ENCODE measurements at regions not wholly inside any gene's neighbourhood (a gene's known extent, or its start where the extent isn't known, plus 50 kb on each side); places are given as distances from the start of the nearest gene placed in this dataset.

DNA sequence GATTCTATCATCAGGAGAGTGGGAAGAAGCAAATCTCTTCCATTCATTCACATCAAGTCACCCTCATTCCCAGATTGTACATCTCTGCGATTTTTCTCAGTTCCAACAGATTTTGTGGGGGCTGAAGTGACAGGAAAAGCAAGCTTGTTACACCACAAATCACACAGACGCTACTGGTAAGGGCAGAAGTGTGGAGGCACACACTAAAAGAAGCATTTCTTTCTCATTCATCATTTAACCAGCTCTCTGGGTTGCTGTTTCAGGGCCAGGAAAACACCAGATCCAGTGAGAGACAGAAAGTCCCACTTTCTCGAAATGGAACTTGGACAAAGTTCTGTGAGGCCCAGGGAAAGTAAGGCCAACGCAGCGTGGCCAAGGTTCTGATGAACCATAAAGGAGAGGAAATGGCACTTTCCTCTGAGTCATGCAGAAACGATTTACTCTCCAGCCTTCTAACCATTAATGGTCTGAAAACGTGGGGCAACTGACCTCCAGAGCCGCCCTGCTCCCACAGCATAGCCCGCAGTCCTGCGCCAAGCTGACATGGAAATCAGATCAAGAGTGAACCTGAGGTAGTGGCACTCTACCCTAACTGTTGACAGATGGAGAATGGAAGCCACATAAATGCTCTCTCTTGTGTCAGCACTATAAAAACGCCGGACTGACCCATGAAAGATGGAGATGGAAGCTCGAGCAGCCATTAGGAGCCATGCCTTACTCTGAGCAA is 191.0 kb downstream of the C1D start:
- no peak for DNase-seq (ENCODE audit: low spot score)

DNA sequence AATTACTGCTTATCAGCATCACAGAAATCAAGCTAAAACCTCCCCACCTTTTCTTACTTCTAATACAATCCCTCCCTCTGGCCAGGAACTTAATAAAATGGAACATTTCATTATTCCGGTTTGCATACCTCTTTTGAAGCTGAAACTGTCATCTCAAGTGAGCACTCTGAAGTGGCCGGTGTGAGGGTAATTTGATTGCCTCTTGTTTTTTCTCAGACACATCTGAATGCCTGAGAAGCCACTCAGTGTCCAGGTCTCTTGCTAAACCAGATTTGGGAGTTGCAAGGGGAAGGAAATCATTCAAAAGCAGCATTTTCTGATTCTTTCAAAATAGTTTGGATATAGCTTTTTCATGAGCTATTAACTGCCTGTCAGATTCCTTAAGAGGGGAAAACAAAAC is 190.3 kb downstream of the C1D start:
- DNase-seq (ENCODE audit: low spot score) = no peak

DNA sequence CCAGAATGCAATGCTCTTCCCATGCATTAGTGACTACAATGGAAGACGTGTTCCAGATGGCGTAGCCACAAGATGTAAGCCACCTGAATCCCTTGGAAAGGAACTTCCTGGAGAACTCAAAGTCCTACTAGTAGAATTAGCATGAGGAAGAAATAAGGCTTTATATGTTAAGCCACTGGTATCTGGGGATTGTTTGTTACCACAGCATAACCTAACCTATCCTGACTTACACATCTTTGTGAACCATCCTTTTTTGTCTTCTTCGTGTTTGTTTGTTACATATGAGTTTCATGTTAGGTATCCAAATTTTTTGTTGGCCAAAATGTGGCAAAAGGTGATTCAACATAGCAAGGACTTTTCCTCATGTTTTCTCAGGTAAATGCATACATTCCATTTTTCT is 188.9 kb downstream of the C1D start:
- DNase-seq (ENCODE audit: low spot score) = no peak

DNA sequence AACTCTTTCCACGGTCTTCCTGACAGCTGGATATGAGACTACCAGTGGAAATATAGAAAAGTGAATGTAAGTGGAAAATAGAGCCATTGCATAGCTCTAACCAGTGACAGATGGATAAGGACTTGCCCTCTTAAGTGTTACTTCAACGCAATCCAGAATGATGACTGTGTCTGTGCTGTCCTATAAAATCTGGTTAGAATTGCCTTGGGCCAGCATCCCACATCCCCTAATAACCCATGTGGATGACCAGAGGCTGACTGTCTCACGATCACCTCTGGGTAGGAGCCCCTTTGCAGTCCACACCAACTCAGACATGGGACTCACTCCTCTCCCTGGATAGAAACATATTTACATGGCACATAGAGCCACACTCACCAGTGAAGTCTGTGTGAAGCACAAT is 186.6 kb downstream of the C1D start:
- no peak for DNase-seq (ENCODE audit: low spot score)

DNA sequence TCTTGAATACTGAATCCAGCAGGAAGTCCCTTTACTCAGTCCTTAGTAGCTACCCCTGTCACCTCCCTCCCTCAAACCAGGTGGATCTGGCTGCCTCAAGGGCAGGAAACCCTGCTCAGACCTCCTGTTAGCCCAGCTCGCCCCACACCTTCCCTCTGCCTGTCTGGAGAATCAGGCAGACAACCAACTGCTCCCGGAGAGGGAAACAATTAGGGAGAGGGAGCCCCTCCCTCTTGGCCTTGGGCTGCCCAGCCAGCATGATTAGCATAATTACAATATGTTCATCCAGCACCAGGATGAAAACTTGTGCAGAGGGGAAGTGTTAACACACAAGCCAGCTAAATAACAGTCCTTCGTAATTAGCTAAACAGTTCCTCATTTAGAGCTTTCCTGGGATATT is 185.5 kb downstream of the C1D start:
- no peak for DNase-seq (ENCODE audit: low spot score)

DNA sequence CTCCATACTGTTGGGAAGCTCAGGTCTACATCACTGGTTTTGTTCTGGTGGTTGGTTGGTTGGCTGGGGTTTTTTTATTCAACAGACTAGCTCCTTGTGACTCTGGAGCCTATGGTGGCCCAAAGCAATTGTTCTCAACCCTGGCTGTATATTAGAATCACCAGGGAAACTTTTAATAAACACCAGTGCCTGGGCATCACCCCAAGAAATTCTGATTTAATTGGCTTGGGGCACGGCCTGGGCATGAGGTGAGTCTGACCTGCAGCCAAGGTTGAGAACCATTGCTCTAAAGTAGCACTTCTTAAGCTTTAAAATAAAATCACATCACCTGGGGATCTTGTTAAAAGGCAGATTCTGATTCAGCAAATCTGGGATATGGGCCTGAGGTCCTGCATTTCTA is 184.1 kb downstream of the C1D start:
- no peak for DNase-seq (ENCODE audit: low spot score)

DNA sequence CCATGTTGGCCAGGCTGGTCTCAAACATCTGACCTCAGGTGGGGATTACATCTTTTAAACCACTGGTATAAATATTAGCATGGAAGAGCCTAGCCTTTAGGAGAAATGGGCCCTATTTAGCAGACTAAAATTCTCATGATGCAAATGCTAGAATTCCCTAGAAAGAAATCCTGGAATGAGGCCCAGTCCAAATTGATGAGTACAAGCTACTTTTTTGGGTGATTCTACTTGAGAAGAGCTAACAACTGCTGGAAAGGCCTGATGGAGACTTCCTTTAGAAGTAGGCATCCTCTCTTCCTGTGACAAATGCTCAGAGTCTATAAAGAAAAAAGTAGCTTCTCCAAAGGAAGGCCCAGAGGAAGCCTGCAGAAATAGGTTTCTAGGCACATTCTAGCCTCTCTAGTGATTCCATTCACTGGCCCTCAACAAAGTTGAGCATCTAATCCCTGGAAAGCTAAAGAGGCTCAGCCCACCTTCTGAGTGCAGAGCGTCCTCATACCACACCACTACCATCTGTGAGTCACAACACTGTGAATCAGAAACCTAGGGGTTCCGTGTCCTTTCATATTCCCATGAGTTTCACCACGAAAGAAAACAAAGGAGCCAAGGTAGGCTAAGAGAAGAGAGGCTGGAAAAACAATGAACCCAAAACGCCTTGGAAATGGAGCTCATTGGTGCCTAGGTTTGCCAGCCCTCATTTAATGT is 183.1 kb downstream of the C1D start:
- no peak for DNase-seq (ENCODE audit: low spot score)

DNA sequence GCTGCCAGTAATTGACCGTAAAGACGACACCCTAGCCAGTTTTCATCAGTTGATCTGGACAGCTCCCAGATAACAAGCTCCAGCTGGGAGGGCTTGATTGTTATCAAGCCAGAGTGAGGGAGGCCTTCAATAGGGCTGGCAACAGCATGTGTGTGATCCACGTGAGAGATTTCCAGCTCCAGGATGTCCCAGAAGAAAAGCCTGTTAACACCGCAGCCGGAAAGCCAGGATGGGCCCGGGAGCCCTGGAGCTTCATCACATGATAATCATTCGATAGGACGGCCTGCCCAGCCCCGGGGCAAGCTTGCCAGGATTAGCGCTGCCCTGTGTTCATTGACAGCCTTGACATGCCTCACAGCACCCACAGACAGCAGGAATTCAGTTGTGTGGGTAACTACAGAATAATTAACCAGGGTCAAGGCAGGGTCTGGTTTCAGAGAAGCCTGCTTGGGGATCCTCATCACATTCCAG is 182.5 kb downstream of the C1D start:
- DNase-seq (ENCODE audit: low spot score) = peak; percentile 14

DNA sequence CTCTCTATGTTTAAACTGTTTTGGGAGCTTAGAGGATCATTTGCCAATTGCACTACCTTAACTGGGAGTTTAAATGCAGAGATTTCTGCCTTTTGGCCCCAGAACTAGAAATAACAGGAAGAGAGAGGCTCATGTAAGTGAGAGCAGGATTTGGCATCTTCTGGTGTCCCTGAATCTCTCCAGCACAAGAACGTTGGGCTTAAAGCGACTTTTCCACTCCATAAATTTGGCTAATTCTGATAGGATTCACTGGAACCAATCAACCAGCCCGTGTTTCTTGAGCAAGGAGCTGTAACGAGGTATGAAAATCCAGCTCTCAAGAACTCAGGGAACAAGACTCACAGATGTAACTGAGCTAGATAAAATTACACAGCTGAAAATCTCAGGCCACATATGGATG is 181.0 kb downstream of the C1D start:
- no peak for DNase-seq (ENCODE audit: low spot score)

DNA sequence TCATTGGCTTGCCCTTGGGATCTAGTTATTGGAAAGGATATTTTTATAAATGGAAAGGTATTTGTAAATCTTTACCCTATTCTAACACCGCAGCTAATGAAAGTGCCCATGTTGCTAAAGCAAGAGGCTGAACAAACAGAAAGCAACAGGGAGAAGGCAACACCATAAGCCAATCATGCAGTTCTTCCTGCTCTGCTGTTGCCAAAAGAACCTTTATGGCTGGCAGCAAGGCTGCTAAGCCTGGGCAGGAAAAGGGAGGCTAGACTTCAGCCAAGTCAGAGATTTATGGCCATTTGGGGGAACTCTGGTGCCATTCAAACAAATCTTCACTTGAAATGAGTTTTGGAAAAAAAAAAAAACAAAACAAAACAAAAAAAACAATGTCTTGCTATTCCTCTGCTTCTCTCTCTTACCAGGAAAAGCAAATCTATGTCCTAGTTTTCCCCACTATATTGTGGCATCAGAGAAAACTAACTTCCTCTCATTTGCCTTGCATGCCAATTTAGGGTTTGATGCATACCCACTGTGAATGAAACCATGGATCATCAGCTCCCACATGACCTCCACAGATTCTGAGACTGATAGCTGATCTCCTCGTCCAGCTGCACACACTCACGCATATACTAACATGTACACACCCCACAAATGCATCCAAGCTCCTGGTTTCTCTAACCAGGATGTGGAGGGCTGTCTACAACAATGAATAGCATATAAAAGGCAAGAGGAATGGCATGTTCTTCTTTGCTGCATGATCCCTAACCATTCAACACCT is 179.3 kb downstream of the C1D start:
- no peak for DNase-seq (ENCODE audit: low spot score)

DNA sequence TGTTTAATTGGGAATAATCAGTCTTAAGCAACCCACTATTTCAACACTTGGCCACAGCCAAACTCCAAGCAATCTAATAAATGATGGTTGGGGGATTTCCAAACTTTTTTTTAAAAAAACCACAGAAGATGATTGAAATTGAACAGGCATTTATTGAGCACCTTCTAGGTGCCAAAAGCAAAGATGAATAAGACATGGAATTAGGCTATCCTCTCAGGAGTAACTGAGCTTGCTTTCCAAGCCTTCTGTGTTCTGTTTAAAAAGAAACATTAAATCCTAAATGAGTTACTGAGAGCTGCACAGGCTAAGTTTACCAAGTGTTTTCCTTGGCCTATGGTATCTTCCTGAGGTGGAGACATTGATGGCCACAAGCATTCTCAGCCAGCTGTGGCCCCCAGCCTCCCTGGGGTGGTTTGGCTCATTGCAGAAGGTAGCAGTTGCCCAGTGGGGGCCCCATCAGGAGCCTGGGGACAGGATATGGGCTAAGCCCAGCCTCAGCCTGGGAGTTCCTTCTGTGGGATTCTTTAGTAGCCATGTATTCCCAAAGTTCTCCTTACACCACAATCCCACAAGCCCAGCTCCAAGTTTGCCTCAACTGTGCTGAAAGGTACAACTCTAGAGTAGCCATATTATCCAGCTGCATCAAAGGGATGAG is 174.3 kb downstream of the C1D start:
- no peak for DNase-seq (ENCODE audit: low spot score)

DNA sequence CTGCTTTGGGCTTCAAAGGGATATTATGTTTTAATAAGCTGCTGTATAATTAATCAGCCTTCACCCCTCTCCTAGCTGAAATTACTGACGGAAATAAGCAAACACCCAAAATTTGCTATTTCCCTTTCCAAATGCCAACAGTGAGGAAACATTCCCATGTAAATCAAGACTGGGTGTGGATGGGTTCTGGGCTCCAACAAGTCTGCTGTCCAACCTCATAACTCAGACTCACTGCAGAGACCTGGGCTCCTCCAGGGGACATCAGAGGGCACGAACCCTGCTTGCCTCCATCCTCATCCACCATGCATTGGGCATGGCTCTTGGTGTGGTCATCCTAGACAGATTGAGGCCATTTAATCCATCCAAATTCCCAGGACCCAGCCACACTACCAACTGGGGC is 173.7 kb downstream of the C1D start:
- no peak for DNase-seq (ENCODE audit: low spot score)

DNA sequence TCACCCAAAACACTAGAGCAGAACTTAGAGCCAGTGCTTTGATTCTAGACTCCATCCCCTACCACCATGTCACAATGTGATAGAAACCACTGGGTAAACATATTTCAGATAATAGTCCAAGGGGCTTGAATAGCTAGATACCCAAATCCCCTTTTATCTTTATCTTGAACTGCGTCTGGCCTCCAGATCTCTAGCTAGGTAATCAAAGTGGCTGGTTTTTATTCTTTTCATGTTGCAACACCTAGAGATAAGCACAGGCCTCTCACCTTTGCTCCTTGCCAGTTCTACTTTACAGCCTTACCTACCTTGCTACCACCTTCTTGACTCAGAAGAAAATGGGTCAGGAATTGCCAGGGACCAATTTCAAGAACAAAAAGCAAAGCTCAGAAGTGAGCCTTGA is 171.2 kb downstream of the C1D start:
- no peak for DNase-seq (ENCODE audit: low spot score)

DNA sequence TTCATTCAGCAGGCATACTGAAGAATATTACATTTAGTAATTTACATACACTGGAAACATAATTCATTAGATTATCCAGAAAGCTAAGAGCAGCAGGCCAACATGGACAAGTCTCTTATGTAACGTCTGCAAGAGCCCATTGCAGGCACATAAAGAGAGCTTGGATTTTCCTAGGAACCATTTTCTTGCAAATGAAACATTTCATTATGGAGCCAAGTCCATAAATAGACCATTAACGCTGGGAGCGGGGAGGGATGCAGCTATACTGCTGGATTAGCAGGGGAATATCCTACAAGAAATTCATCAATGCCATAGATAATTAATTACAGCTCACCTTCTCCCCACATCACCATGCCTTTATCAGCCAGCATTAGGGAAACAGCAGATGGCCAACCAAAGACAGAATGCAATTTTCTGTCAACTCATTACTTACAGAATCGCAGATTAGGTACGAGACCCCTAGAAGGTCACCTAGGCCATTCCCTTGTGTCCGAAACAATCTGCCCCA is 170.4 kb downstream of the C1D start:
- no peak for DNase-seq (ENCODE audit: low spot score)

DNA sequence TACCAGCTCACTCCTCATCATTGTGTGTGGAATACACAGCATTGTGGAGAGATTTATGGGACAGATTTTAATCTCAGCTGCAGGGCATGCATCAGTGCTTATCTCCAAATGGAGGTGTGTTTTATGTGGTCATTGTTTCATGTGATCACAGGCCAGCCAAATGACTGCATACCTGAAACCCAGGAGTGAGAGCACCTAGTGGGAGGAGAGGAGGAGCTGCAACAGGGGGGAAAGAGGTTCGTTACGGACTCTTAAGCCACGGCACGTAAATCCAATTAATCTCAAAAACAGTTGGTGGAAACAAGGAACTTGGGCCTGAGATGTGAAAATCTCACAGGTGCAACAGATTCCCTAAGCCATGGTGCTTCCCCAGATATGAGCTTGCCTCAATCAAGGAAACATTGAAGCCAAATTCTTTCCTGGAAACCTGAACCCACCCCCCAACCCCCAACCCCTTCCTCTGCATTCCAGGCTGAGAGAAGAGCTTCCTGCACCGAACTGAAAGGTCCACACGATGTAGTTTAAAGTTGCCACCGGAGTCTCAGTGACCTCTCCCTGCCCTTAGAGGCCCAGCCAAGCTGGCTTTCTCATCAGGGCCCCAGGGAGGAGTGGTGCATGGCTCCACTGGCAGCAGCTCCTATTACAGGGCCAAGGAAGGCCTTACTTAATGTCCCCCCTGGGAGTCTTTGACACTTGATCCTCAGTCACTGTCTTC is 167.4 kb downstream of the C1D start:
- DNase-seq (ENCODE audit: low spot score) = no peak

DNA sequence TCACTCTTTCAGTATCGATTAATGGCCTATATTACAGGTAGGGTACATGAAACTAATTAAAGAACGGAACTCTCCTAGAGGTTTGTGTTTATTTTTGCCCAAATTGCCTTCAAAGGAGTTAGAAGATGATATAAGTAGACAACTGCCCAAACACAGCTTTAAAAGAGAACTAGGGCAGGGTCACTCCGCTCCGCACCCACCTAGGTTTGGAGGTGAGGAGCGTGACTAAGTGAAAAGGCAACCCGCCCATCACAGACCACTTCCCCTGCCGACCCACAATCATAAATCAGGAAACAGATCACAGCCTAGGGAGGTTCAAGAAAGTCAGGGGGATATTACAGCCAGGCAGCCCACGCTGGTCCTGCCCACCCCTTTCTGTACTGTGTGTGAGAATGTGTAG is 166.7 kb downstream of the C1D start:
- DNase-seq (ENCODE audit: low spot score) = no peak

DNA sequence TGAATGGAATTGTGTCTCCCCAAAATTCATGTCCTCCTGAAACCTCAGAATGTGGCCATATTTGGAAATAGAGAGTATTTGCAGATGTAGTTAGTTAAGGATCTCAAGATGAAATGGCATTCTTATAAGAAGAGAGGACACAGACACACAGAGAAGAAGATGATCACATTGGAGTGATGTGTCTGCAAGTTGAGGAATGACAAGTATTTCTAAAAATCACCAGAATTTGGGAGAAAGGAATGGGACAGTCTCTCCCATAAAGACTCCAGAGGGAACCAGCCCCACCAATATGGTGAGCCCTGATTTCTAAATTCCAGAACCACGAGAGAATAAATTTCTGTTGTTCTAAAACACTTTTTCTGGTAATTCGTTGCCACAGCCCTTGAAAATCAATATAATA is 166.3 kb downstream of the C1D start:
- no peak for DNase-seq (ENCODE audit: low spot score)

DNA sequence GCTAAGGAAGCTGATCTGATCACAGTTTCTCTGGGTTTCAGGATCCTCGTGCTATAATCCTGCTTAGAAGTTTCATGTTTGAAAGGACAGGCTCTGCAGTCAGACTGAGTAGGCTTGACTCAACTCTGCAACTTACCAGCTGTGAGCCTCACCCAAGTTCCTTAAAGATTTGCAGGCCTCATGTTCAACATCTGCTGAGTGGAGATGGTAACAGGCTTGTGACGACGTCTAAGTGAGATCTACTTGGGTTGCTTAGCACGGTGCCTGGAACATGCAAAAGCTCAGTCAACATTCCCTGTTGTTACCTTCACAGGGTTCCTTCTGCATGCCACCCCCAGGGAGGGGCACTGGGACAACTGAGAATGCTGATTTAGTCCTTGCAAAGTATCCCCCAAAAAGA is 164.2 kb downstream of the C1D start:
- no peak for DNase-seq (ENCODE audit: low spot score)

DNA sequence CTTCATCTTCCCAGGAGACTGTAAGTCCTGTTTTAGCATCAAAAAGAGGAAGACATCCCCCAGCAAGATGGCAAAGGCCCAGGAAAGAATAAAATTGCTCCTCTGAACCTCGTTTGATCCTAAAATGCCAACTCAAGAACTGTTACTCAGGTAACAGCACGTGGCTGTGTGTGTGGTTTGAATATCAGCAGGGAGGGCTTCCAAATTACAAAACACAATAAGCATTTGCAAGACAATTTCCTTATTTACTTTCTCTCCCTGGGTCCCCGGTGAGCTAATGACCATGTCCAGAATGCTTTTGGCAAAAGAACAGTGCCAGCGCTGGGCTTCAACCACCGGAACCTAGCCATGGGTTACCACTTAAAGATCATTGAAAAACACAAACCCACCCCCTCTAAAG is 163.6 kb downstream of the C1D start:
- no peak for DNase-seq (ENCODE audit: low spot score)

DNA sequence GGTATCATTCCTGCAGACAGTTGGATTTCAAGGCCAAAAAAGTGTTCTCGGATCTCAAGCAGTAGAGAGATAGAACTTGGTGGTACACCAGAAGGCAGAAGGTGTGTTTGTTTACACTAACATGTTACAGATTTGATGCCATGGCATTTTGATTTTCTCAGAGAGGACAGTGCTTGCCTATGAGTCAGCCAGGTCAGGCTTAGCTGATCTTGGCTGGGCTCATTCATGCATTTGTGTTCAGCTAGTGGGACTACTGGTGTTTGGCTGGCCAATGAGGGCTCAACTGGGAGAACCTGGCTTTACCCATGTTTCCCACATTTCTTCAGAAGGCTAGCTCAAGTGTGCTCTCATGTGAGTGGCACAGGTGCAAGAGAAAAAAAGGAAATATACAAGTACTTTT is 162.0 kb downstream of the C1D start:
- no peak for DNase-seq (ENCODE audit: low spot score)

DNA sequence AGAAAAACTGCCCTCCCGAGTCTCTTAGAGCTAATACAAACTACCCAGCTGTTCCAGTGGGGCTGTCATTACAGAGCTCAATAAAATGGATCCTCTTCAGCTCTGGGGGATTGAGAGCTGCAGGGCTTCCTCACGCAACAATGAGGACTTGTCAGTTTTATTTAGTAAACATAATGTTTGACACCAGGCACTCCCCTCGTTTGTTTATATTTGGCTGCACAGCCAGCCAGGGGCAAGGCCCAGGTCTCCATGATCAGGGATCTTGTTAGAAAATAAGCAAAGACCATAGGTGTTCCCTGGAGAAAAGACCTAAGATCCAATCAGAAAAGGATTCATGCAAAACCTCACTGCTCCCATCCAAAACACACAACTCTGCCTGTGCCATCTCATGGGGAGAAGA is 158.2 kb downstream of the C1D start:
- no peak for DNase-seq (ENCODE audit: low spot score)

DNA sequence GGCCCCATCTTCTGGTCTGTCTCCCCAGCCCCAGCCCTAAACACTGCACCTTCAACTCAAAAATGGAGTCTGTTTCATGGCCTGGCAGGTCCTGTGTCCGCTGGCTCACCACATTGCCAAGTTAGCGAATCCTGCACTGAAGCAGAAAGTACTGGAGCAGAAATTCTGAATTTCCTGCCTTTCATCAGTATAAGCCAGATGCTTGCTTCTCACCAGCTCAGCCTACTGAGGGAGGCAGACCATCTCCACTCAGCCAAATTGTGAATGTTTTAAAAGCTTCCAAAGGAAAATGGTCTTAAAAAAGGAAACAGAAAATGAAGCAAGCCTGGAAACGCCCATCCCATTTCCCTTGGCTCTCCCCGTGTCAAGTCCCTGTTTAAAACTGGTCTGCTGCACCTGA is 157.8 kb downstream of the C1D start:
- no peak for DNase-seq (ENCODE audit: low spot score)

All from mucosa of gallbladder (tissue), 1 donor.